Panc1 (cell line): ENCODE measurements at regions not wholly inside any gene's neighbourhood (a gene's known extent, or its start where the extent isn't known, plus 50 kb on each side); places are given as distances from the start of the nearest gene placed in this dataset.

Source experiments
- ATAC-seq: fragments of 200-7000 bp; cut with Tn5 transposase; 2 replicates; pipeline ENCODE4 v1.9.1; 2020; ENCODE audit warnings: mild to moderate bottlenecking, moderate library complexity
- BruUV-seq: library from RNA; stranded (reverse); fragments of 400-500 nt; replicated peaks from 2 replicates; lab custom pipeline; 2021; lab: Mats Ljungman, UMichigan
- CTCF ChIA-PET: fragments of 300-600 bp; sonication (Branson Sonifier 250); formaldehyde crosslinking; loops from one replicate; lab custom pipeline; 2022; ENCODE audit warnings: antibody characterized with exemption; lab: Charles Lee
- POLR2A ChIA-PET: fragments of 300-600 bp; sonication (Branson Sonifier 250); formaldehyde crosslinking; loops from one replicate; lab custom pipeline; 2022; ENCODE audit warnings: antibody characterized with exemption; lab: Charles Lee
- DNase-seq: peaks from one replicate; pipeline ENCODE4 v3.0.0-alpha.2; 2010; ENCODE audit warnings: low read depth, low spot score
- H3K27ac ChIP-seq: 2 replicates; pipeline ENCODE4 v1.5.1; 2011; ENCODE audit warnings: mild to moderate bottlenecking, low read length, inconsistent platforms
- H3K27me3 ChIP-seq: fragments of 200-500 bp; sonication (Bioruptor generic); 2 replicates; pipeline ENCODE4 v1.6.0; 2014; ENCODE audit warnings: low read length, inconsistent platforms; ENCODE audit not compliant: control insufficient read depth, insufficient read depth
- H3K36me3 ChIP-seq: fragments of 200-500 bp; sonication (Bioruptor generic); 2 replicates; pipeline ENCODE4 v1.5.1; 2014; ENCODE audit warnings: inconsistent platforms, mild to moderate bottlenecking, low read length, moderate library complexity; ENCODE audit not compliant: control insufficient read depth, insufficient read depth
- H3K4me1 ChIP-seq: 2 replicates; pipeline ENCODE4 v1.5.1; 2011; ENCODE audit warnings: inconsistent platforms, mild to moderate bottlenecking, low read length, moderate library complexity; ENCODE audit not compliant: control insufficient read depth, insufficient read depth
- H3K4me3 ChIP-seq, 2 experiments: 2 replicates each; pipeline ENCODE4 v1.5.1; 2011 to 2012; ENCODE audit warnings: low read depth in 2 of 2, low read length in 2 of 2, mild to moderate bottlenecking in 2 of 2, inconsistent platforms in 1 of 2, moderate library complexity in 1 of 2
- H3K9me3 ChIP-seq: fragments of 200-500 bp; sonication (Bioruptor generic); 2 replicates; pipeline ENCODE4 v1.5.1; 2014; ENCODE audit warnings: low read depth, mild to moderate bottlenecking, inconsistent platforms, low read length, moderate library complexity; ENCODE audit not compliant: control insufficient read depth, insufficient read depth
- CTCF ChIP-seq: fragments of 450-650 bp; IDR thresholded peaks from 2 replicates; pipeline ENCODE4 v1.5.1; 2017; ENCODE audit warnings: mild to moderate bottlenecking
- POLR2AphosphoS5 ChIP-seq: IDR thresholded peaks from 2 replicates; pipeline ENCODE4 v1.6.1; 2012; ENCODE audit warnings: mild to moderate bottlenecking, low read depth, low read length, moderate library complexity
- REST ChIP-seq, 2 experiments: IDR thresholded peaks; 2 replicates each; pipeline ENCODE4 v1.6.1; 2011 to 2012; ENCODE audit warnings: low read depth in 2 of 2, control low read depth in 1 of 2, low read length in 1 of 2, mild to moderate bottlenecking in 1 of 2, moderate library complexity in 1 of 2; ENCODE audit not compliant: insufficient read depth in 1 of 2
- SIN3A ChIP-seq: IDR thresholded peaks from 2 replicates; pipeline ENCODE4 v1.6.1; 2012; ENCODE audit warnings: low read depth, mild to moderate bottlenecking, low read length, moderate library complexity, borderline replicate concordance; ENCODE audit not compliant: insufficient read depth
- TCF7L2 ChIP-seq: IDR thresholded peaks from 2 replicates; pipeline ENCODE4 v1.6.1; 2011; ENCODE audit warnings: mild to moderate bottlenecking, low read depth, low read length, inconsistent platforms
- in situ Hi-C: cut with HindIII; loops from 2 replicates; pipeline ENCODE4 v1.10.0; 2016; ENCODE audit warnings: low sequenced_read_pairs, low pct_unique_long_range_greater_than_20kb
- intact Hi-C: fragments of 100-400 bp; cut with micrococcal nuclease; formaldehyde crosslinking; loops from one replicate; pipeline ENCODE4 v1.10.0; 2022; ENCODE audit not compliant: unreplicated experiment

- Histone ChIP-seq H3K27ac (no peak overlapping the region), H3K4me3 (no peak overlapping the region), H3K27me3 (peaks cover 3% of the 10 kb centered on the region; the same call in 1 of the 2 replicates), H3K9me3 (0 out of 2 replicates have a peak, but pooled peaks cover 3% of the 10 kb centered on the region), H3K36me3 (no peaks in the 10 kb centered on the region), H3K4me1 (no peaks in the 10 kb centered on the region)
- DNase-seq (no peak), ATAC-seq (no peak)
- no peak for TF ChIP-seq TCF7L2
- TF ChIP-seq SIN3A, result no peak
- no peak for TF ChIP-seq CTCF
- TF ChIP-seq POLR2AphosphoS5, result no peak
- no peak for TF ChIP-seq REST (IDR thresholded peaks at IDR 0.05; ENCODE audit: insufficient read depth in 1 of 2, low read depth in 2 of 2, low read length in 1 of 2)
- ChIA-PET CTCF (no interaction called here), POLR2A (interaction anchor here (0.5 kb wide), 1 partner anchor 9 kb away, joined by 3 read pairs; no protein-coding TSS in a partner anchor)
- in situ Hi-C loops (no loop called here), intact Hi-C loops (no loop called here)
- no TSS peak for BruUV-seq
These were observed 232.5 kb downstream of the SUDS3 start for GRCh38 chr12:118608770-118609344.

- Histone ChIP-seq H3K4me3 (no peak overlapping the region), H3K27ac (no peak overlapping the region), H3K4me1 (no peaks in the 10 kb centered on the region), H3K36me3 (no peaks in the 10 kb centered on the region), H3K9me3 (0 out of 2 replicates have a peak, but pooled peaks cover 3% of the 10 kb centered on the region), H3K27me3 (no peaks in the 10 kb centered on the region)
- TF ChIP-seq SIN3A, result no peak
- no peak for TF ChIP-seq TCF7L2
- no peak for TF ChIP-seq POLR2AphosphoS5
- TF ChIP-seq CTCF, result no peak
- no peak for TF ChIP-seq REST (IDR thresholded peaks at IDR 0.05; ENCODE audit: insufficient read depth in 1 of 2, low read depth in 2 of 2, low read length in 1 of 2)
- ATAC-seq (no peak), DNase-seq (no peak)
- in situ Hi-C loops (no loop called here), intact Hi-C loops (no loop called here)
- BruUV-seq, result no TSS peak
- ChIA-PET POLR2A (no interaction called here), CTCF (no interaction called here)
These were observed 234.9 kb downstream of the SUDS3 start for GRCh38 chr12:118611295-118611694.
